ENCODE measurements at regions not wholly inside any gene's neighbourhood (a gene's known extent, or its start where the extent isn't known, plus 50 kb on each side); places are given as distances from the start of the nearest gene placed in this dataset.
"Not testable (repeated sequence)": the region's sequence is repeated elsewhere in the genome, so short reads cannot be mapped to it uniquely, and the experiment has no call there.

DNA sequence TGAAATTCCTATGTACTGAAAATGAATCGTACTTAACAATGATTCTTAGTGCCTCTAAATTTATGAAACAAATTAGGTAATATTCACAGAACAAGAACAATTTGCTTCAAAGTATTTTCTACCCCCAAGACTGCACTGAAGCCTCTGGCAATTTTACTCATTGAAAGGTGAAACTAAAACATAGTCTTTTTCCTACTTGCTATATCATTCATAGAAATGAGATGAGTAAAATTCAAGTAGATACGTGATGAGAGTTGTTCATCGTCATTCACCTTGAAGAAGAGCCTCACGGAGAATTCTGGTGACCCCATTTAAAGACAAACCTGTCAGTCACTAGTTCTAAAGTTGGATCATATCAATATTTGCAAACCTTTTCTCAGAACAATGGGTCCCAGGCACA, 226.5 kb downstream of the ANKRD36B start:
- DNase-seq (ENCODE audit: insufficient read length, low spot score, missing footprints); H3K4me2 ChIP-seq (ENCODE audit: insufficient read depth, low read length); H4K20me1 ChIP-seq (ENCODE audit: insufficient read depth, low read length); H2AFZ ChIP-seq (ENCODE audit: low read length); H3K9me3 ChIP-seq (ENCODE audit: low read depth, low read length); H3K79me2 ChIP-seq (ENCODE audit: insufficient read depth, low read length); H3K27ac ChIP-seq (ENCODE audit: low read depth, low read length); H3K36me3 ChIP-seq (ENCODE audit: insufficient read depth, low read length); H3K4me3 ChIP-seq (ENCODE audit: insufficient read depth, low read length); H3K4me1 ChIP-seq (ENCODE audit: insufficient read depth, low read length): not testable (repeated sequence)
- peaks cover 10% of the 10 kb centered on the region for H3K27me3 ChIP-seq (ENCODE audit: insufficient read depth, low read length)

DNA sequence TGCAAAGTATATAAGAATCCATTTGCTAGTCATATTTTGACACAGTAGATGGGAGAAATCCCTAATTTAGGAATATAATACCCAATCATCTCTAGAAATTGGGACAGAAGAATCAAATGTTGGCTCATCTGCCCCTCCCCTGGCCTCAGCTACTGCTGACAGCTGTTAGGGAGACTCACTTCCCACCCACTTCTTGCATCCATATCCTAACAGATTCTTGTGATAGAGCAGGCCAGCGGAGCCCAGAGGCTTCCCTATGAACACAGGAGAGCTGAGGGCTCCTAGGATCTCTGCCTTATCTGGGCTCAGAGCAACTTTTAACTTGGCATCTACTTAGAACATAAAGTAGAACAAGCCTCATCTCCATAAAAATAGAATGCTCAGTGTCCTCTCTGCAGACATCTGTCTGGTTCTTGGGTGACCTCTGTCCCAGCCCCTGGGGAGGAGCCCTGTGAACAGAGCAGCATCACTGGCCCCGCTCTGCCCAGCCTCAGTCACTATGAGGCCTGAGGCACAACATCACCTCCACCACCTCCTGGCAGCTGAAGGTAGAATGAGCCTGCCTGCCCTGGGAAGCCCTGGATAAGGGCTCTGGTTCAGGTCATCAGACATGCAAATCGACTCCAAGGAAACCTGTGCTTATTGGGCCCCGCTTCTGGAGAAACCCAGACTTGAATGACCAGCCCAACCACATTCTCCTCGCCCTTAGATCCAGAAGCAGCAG, 229.7 kb downstream of the ANKRD36B start:
- no peak for DNase-seq (ENCODE audit: insufficient read length, low spot score, missing footprints)
- H3K79me2 ChIP-seq (ENCODE audit: insufficient read depth, low read length), result no peaks in the 10 kb centered on the region
- no peaks in the 10 kb centered on the region for H4K20me1 ChIP-seq (ENCODE audit: insufficient read depth, low read length)
- no peak for TF ChIP-seq CTCF (IDR thresholded peaks at IDR 0.05; ENCODE audit: extremely low read depth, low read depth, low read length)
- H3K4me1 ChIP-seq (ENCODE audit: insufficient read depth, low read length), result no peaks in the 10 kb centered on the region
- no peaks in the 10 kb centered on the region for H3K36me3 ChIP-seq (ENCODE audit: insufficient read depth, low read length)
- peaks cover 24% of the 10 kb centered on the region for H3K27me3 ChIP-seq (ENCODE audit: insufficient read depth, low read length)
- H3K27ac ChIP-seq (ENCODE audit: low read depth, low read length), result no peak overlapping the region
- no peak overlapping the region for H3K4me2 ChIP-seq (ENCODE audit: insufficient read depth, low read length)
- no peaks in the 10 kb centered on the region for H3K9me3 ChIP-seq (ENCODE audit: low read depth, low read length)
- no peak overlapping the region for H3K4me3 ChIP-seq (ENCODE audit: insufficient read depth, low read length)
- no peak overlapping the region for H2AFZ ChIP-seq (ENCODE audit: low read length)

- DNase-seq (ENCODE audit: insufficient read length, low spot score, missing footprints), result no peak
- H3K36me3 ChIP-seq (ENCODE audit: insufficient read depth, low read length), result no peaks in the 10 kb centered on the region
- H3K79me2 ChIP-seq (ENCODE audit: insufficient read depth, low read length), result no peaks in the 10 kb centered on the region
- no peak for TF ChIP-seq CTCF (IDR thresholded peaks at IDR 0.05; ENCODE audit: extremely low read depth, low read depth, low read length)
- peaks cover 46% of the 10 kb centered on the region for H3K27me3 ChIP-seq (ENCODE audit: insufficient read depth, low read length)
- H4K20me1 ChIP-seq (ENCODE audit: insufficient read depth, low read length), result no peaks in the 10 kb centered on the region
- no peak overlapping the region for H3K4me2 ChIP-seq (ENCODE audit: insufficient read depth, low read length)
- H3K9me3 ChIP-seq (ENCODE audit: low read depth, low read length), result no peaks in the 10 kb centered on the region
- no peaks in the 10 kb centered on the region for H3K4me1 ChIP-seq (ENCODE audit: insufficient read depth, low read length)
- H3K4me3 ChIP-seq (ENCODE audit: insufficient read depth, low read length), result no peak overlapping the region
- H3K27ac ChIP-seq (ENCODE audit: low read depth, low read length), result no peak overlapping the region
- H2AFZ ChIP-seq (ENCODE audit: low read length), result no peak overlapping the region
Measured at GRCh38 chr2:97355887-97356286, 233.8 kb downstream of the ANKRD36B start.

DNA sequence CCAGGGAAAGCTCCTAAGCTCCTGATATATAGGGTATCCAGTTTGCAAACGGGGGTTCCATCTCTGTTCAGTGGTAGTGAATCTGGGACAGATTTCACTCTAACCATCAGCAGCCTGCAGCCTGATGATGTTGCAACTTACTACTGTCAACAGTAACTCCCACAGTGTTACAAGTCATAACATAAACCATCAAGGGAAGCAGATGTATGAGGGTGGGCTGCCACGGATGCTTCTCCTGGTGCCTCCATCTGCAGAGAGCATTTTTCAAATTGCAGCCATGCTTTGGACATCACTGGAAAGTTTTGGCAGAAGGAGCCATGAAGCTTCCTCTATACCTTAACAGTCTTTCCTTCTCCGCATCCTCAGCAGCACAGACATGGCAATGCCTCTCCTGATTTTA, 234.5 kb downstream of the ANKRD36B start:
- no peak for TF ChIP-seq CTCF (IDR thresholded peaks at IDR 0.05; ENCODE audit: extremely low read depth, low read depth, low read length)
- Histone ChIP-seq H3K4me1 (ENCODE audit: insufficient read depth, low read length) (no peaks in the 10 kb centered on the region), H3K36me3 (ENCODE audit: insufficient read depth, low read length) (no peaks in the 10 kb centered on the region), H2AFZ (ENCODE audit: low read length) (no peak overlapping the region), H3K27ac (ENCODE audit: low read depth, low read length) (no peak overlapping the region), H3K4me3 (ENCODE audit: insufficient read depth, low read length) (no peak overlapping the region), H3K27me3 (ENCODE audit: insufficient read depth, low read length) (peaks cover 46% of the 10 kb centered on the region), H3K9me3 (ENCODE audit: low read depth, low read length) (no peaks in the 10 kb centered on the region), H4K20me1 (ENCODE audit: insufficient read depth, low read length) (no peaks in the 10 kb centered on the region), H3K4me2 (ENCODE audit: insufficient read depth, low read length) (no peak overlapping the region), H3K79me2 (ENCODE audit: insufficient read depth, low read length) (no peaks in the 10 kb centered on the region)
- no peak for DNase-seq (ENCODE audit: insufficient read length, low spot score, missing footprints)

Data from osteoblast (primary cell).